ENCODE measurements at regions not wholly inside any gene's neighbourhood (a gene's known extent, or its start where the extent isn't known, plus 50 kb on each side); places are given as distances from the start of the nearest gene placed in this dataset.
"Not testable (repeated sequence)": the region's sequence is repeated elsewhere in the genome, so short reads cannot be mapped to it uniquely, and the experiment has no call there.

GRCh38 chr17:77061669-77062068, 79.1 kb upstream of the SEC14L1 start:
- Histone ChIP-seq H3K27me3 (peaks cover 39% of the 10 kb centered on the region), H3K4me1 (no peaks in the 10 kb centered on the region), H3K9me3 (no peaks in the 10 kb centered on the region), H3K36me3 (no peaks in the 10 kb centered on the region), H3K4me3 (no peak overlapping the region), H3K27ac (no peak overlapping the region)
- no peak for TF ChIP-seq EP300 (IDR thresholded peaks at IDR 0.05; ENCODE audit: low read depth)
- TF ChIP-seq POLR2AphosphoS5 (IDR thresholded peaks at IDR 0.05): no peak
- TF ChIP-seq CTCF (IDR thresholded peaks at IDR 0.05): no peak
- no peak for TF ChIP-seq POLR2A (IDR thresholded peaks at IDR 0.05)
- in situ Hi-C loops (cut with MboI; ENCODE audit: low pct_ligation_motif_present in 1 of 4, low pct_unique_long_range_greater_than_20kb in 1 of 4, low sequenced_read_pairs in 3 of 4) (no loop called here), intact Hi-C loops (cut with DNase I; ENCODE audit: low total_unique reads) (no loop called here)
- no peak for DNase-seq
- 68% methylated on average over 10 of the region's 10 CpGs for WGBS, 2 donors (ENCODE audit: low coverage in 1 of 2)

DNA sequence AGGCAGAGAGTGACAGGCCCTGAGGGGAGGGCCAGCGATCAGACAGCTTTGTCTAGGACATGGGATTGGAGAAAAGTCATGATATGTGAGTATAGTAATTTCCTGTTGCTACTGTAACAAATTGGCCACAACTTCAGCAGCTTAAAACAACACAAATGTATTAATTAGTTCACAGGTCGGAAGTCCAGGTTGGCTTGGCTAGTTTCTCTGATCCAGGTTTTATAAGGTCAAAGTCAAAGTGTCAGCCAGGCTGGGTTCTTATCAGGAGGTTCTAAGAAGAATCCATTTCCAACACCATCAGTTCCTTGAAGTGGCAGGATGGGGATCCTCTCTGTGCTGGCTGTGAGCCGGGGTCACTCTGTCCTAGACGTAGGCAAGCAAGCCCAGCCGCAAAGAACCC, 76.2 kb upstream of the SEC14L1 start:
- Histone ChIP-seq H3K9me3 (no peaks in the 10 kb centered on the region), H3K27me3 (peaks cover 53% of the 10 kb centered on the region), H3K27ac (no peak overlapping the region), H3K4me1 (no peaks in the 10 kb centered on the region), H3K4me3 (no peak overlapping the region), H3K36me3 (no peaks in the 10 kb centered on the region)
- TF ChIP-seq POLR2A (IDR thresholded peaks at IDR 0.05) (no peak), CTCF (IDR thresholded peaks at IDR 0.05) (no peak), POLR2AphosphoS5 (IDR thresholded peaks at IDR 0.05) (no peak), EP300 (IDR thresholded peaks at IDR 0.05; ENCODE audit: low read depth) (no peak)
- intact Hi-C loops (cut with DNase I; ENCODE audit: low total_unique reads): no loop called here
- DNase-seq: no peak
- in situ Hi-C loops (cut with MboI; ENCODE audit: low pct_ligation_motif_present in 1 of 4, low pct_unique_long_range_greater_than_20kb in 1 of 4, low sequenced_read_pairs in 3 of 4): no loop called here
- 79 to 92% methylated on average over 4 to 5 of the region's 5 CpGs for WGBS, 2 donors (ENCODE audit: low coverage in 1 of 2)

DNA sequence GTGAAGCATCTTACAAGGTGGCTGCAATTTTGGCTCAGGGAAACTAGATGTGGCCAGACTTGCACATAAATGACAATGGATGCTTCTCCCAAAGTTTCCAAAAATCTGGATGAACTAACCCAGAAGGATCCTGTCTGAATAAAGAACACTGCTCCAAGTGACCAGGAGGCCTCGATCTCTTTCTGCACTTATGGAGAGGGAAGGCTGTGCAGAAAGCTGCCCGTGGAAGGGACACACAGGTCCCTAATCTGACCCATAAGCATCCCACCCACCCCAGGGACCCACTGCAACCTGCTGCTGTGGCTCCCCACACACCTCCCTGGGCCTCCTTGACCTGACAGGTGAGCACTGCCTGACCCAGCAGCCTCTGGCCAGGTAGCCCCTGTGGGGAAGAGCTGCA, 74.6 kb upstream of the SEC14L1 start:
- 60 to 86% methylated on average over 1 to 2 of the region's 2 CpGs for WGBS, 2 donors (ENCODE audit: low coverage in 1 of 2)

DNA sequence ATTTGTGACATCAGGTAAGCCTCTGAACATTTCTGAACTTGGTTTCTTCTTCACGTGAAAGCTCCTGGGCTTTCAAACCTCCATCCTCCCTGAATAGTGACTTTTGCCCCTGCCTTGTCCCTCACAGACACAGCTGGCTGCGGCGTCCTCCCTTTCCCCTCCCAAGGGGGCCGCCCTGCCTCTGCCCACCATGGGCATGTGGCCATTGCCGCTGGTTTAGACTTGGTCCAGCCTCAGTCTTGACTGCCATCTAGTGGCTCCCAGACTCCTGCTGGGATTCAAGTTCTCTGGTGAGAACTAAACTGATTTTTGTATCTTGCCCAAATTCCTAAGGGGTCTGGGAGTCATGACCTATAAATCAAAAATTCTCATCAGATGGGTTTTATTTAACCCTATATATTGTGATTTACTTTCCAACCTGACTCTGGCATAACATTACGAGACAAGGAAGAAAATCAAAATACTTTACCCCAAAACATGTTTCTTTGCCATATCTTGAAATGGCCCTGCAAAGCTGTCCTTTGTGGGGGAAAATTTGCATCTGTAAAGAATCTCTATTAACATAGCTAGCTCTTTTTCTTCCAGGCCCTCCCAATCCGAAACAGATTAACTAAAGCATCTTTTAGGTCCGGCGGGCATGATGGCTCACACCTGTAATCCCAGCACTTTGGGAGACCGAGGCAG, 73.9 kb upstream of the SEC14L1 start:
- in situ Hi-C loops (cut with MboI; ENCODE audit: low pct_ligation_motif_present in 1 of 4, low pct_unique_long_range_greater_than_20kb in 1 of 4, low sequenced_read_pairs in 3 of 4) (loop anchor here in 1 of 4 donors (5.0 kb wide), 1 partner anchor 205 kb away; no protein-coding TSS in a partner anchor), intact Hi-C loops (cut with DNase I; ENCODE audit: low total_unique reads) (loop anchor here (5.0 kb wide), 1 partner anchor 200 kb away; the partner anchor contains the start of gene MGAT5B)
- not testable (repeated sequence) for H3K9me3 ChIP-seq, H3K36me3 ChIP-seq, H3K27ac ChIP-seq, H3K4me1 ChIP-seq, H3K4me3 ChIP-seq
- H3K27me3 ChIP-seq: peaks cover 50% of the 10 kb centered on the region
- peak; percentile 33 for DNase-seq
- 33 to 56% methylated on average over 4 to 10 of the region's 10 CpGs for WGBS, 2 donors (ENCODE audit: low coverage in 1 of 2)
- TF ChIP-seq CTCF (IDR thresholded peaks at IDR 0.05): peak; percentile 48 to 70 (median 62)

More for the DNA sequence above, 74.6 kb upstream of the SEC14L1 start:
- no peak overlapping the region for H3K27ac ChIP-seq
- no peak for TF ChIP-seq POLR2A (IDR thresholded peaks at IDR 0.05)
- no peak for TF ChIP-seq CTCF (IDR thresholded peaks at IDR 0.05)
- TF ChIP-seq EP300 (IDR thresholded peaks at IDR 0.05; ENCODE audit: low read depth): no peak
- no peak for TF ChIP-seq POLR2AphosphoS5 (IDR thresholded peaks at IDR 0.05)
- DNase-seq: no peak
- no peaks in the 10 kb centered on the region for H3K9me3 ChIP-seq
- in situ Hi-C loops (cut with MboI; ENCODE audit: low pct_ligation_motif_present in 1 of 4, low pct_unique_long_range_greater_than_20kb in 1 of 4, low sequenced_read_pairs in 3 of 4): loop anchor here in 1 of 4 donors (5.0 kb wide), 1 partner anchor 204 kb away; no protein-coding TSS in a partner anchor
- H3K4me3 ChIP-seq: no peak overlapping the region
- intact Hi-C loops (cut with DNase I; ENCODE audit: low total_unique reads): loop anchor here (5.0 kb wide), 1 partner anchor 199 kb away; the partner anchor contains the start of gene MGAT5B
- H3K4me1 ChIP-seq: no peaks in the 10 kb centered on the region
- H3K27me3 ChIP-seq: peaks cover 52% of the 10 kb centered on the region
- H3K36me3 ChIP-seq: no peaks in the 10 kb centered on the region
